ENCODE measurements at regions not wholly inside any gene's neighbourhood (a gene's known extent, or its start where the extent isn't known, plus 50 kb on each side); places are given as distances from the start of the nearest gene placed in this dataset.

- DNase-seq, result no peak
Observed at GRCh38 chr6:133697666-133698065, 191.2 kb upstream of the TCF21 start.

- DNase-seq, result no peak
Observed at GRCh38 chr6:133698272-133698671, 190.6 kb upstream of the TCF21 start.

GRCh38 chr6:133699741-133700385, 189.1 kb upstream of the TCF21 start:
- DNase-seq, result no peak

- no peak for DNase-seq
Observed at GRCh38 chr6:133701633-133702331, 187.1 kb upstream of the TCF21 start.

- no peak for DNase-seq
Observed at GRCh38 chr6:133704371-133704770, 184.5 kb upstream of the TCF21 start.

- DNase-seq, result no peak
Observed at GRCh38 chr6:133705066-133705465, 183.8 kb upstream of the TCF21 start.

GRCh38 chr6:133705731-133706130, 183.2 kb upstream of the TCF21 start:
- DNase-seq, result no peak

- DNase-seq, result peak; percentile 49
Observed at GRCh38 chr6:133707456-133707855, 181.5 kb upstream of the TCF21 start.

- no peak for DNase-seq
Observed at GRCh38 chr6:133710826-133711225, 178.1 kb upstream of the TCF21 start.

- no peak for DNase-seq
Observed at GRCh38 chr6:133715270-133715669, 173.6 kb upstream of the TCF21 start.

- no peak for DNase-seq
Observed at GRCh38 chr6:133724726-133725125, 164.2 kb upstream of the TCF21 start.

- no peak for DNase-seq
Observed at GRCh38 chr6:133726188-133726587, 162.7 kb upstream of the TCF21 start.

- no peak for DNase-seq
Observed at GRCh38 chr6:133730881-133731280, 158.0 kb upstream of the TCF21 start.

GRCh38 chr6:133740218-133740617, 148.7 kb upstream of the TCF21 start:
- no peak for DNase-seq

- no peak for DNase-seq
Observed at GRCh38 chr6:133740816-133741215, 148.1 kb upstream of the TCF21 start.

GRCh38 chr6:133741375-133741861, 147.5 kb upstream of the TCF21 start:
- DNase-seq, result no peak

GRCh38 chr6:133743621-133744020, 145.3 kb upstream of the TCF21 start:
- DNase-seq, result no peak

- no peak for DNase-seq
Observed at GRCh38 chr6:133746417-133746770, 142.5 kb upstream of the TCF21 start.

GRCh38 chr6:133748628-133749027, 140.3 kb upstream of the TCF21 start:
- DNase-seq, result no peak

GRCh38 chr6:133749427-133749826, 139.5 kb upstream of the TCF21 start:
- no peak for DNase-seq

GRCh38 chr6:133752129-133752528, 136.8 kb upstream of the TCF21 start:
- no peak for DNase-seq

- DNase-seq, result no peak
Observed at GRCh38 chr6:133753756-133754155, 135.2 kb upstream of the TCF21 start.

- no peak for DNase-seq
Observed at GRCh38 chr6:133754298-133754697, 134.6 kb upstream of the TCF21 start.

GRCh38 chr6:133756078-133756695, 132.7 kb upstream of the TCF21 start:
- no peak for DNase-seq
